GM23338 (cell line): ENCODE measurements at regions not wholly inside any gene's neighbourhood (a gene's known extent, or its start where the extent isn't known, plus 50 kb on each side); places are given as distances from the start of the nearest gene placed in this dataset.

Experiments used
- ATAC-seq: fragments of 200-7000 bp; cut with Tn5 transposase; 3 replicates; pipeline ENCODE4 v1.9.1; 2020
- DNase-seq: peaks from one replicate; pipeline ENCODE4 v3.0.0-alpha.2; 2015; ENCODE audit warnings: low spot score
- H2AFZ ChIP-seq: fragments of 200-600 bp; sonication (generic); 2 replicates; pipeline ENCODE4 v1.8.0; 2016; ENCODE audit warnings: antibody characterized with exemption, mild to moderate bottlenecking, moderate library complexity
- H3F3A ChIP-seq: fragments of 200-600 bp; sonication (generic); replicated peaks from 2 replicates; pipeline ENCODE4 v1.8.0; 2017; ENCODE audit warnings: antibody characterized with exemption, mixed run types, low read depth
- H3K27ac ChIP-seq: fragments of 200-600 bp; sonication (generic); 2 replicates; pipeline ENCODE4 v1.6.1; 2016; ENCODE audit warnings: low read depth
- H3K27me3 ChIP-seq: fragments of 200-600 bp; sonication (generic); 2 replicates; pipeline ENCODE4 v1.8.0; 2016; ENCODE audit warnings: mild to moderate bottlenecking, mixed run types, moderate library complexity; ENCODE audit not compliant: insufficient read depth
- H3K36me3 ChIP-seq: fragments of 200-600 bp; sonication (generic); 2 replicates; pipeline ENCODE4 v1.8.0; 2016; ENCODE audit warnings: mild to moderate bottlenecking; ENCODE audit not compliant: insufficient read depth
- H3K4me1 ChIP-seq: fragments of 200-600 bp; sonication (generic); 2 replicates; pipeline ENCODE4 v1.8.0; 2016; ENCODE audit warnings: mild to moderate bottlenecking, moderate library complexity; ENCODE audit not compliant: insufficient read depth
- H3K4me2 ChIP-seq: fragments of 200-600 bp; sonication (generic); 2 replicates; pipeline ENCODE4 v1.7.1; 2017; ENCODE audit warnings: mixed run types
- H3K4me3 ChIP-seq: fragments of 200-600 bp; sonication (generic); 2 replicates; pipeline ENCODE4 v1.6.1; 2016; ENCODE audit warnings: mixed run types
- H3K79me2 ChIP-seq: fragments of 200-600 bp; sonication (generic); replicated peaks from 2 replicates; pipeline ENCODE4 v1.8.0; 2017; ENCODE audit warnings: mild to moderate bottlenecking; ENCODE audit not compliant: insufficient read depth
- H3K9me2 ChIP-seq: fragments of 200-600 bp; sonication (generic); 2 replicates; pipeline ENCODE4 v1.8.0; 2017; ENCODE audit not compliant: insufficient read depth
- H4K20me1 ChIP-seq: fragments of 200-600 bp; sonication (generic); replicated peaks from 2 replicates; pipeline ENCODE4 v1.8.0; 2017; ENCODE audit warnings: mild to moderate bottlenecking; ENCODE audit not compliant: insufficient read depth
- H3K27ac Mint-ChIP-seq: 2 replicates; pipeline ENCODE4 v1.8.0; 2020; ENCODE audit warnings: inconsistent platforms, mild to moderate bottlenecking, moderate library complexity, mixed read lengths
- H3K27me3 Mint-ChIP-seq: 3 replicates; pipeline ENCODE4 v1.8.0; 2022; ENCODE audit warnings: low read depth, mild to moderate bottlenecking, moderate library complexity, mixed read lengths, inconsistent platforms; ENCODE audit not compliant: insufficient read depth, poor library complexity
- H3K36me3 Mint-ChIP-seq: 3 replicates; pipeline ENCODE4 v1.8.0; 2021; ENCODE audit warnings: low read depth, mild to moderate bottlenecking, inconsistent platforms, moderate library complexity, mixed read lengths
- H3K4me1 Mint-ChIP-seq: 3 replicates; pipeline ENCODE4 v1.8.0; 2020; ENCODE audit warnings: mild to moderate bottlenecking, inconsistent platforms, mixed read lengths
- H3K4me3 Mint-ChIP-seq: 3 replicates; pipeline ENCODE4 v1.8.0; 2021; ENCODE audit warnings: moderate library complexity, mild to moderate bottlenecking, inconsistent platforms, mixed read lengths
- H3K9me3 Mint-ChIP-seq: 3 replicates; pipeline ENCODE4 v1.8.0; 2020; ENCODE audit warnings: moderate library complexity, mild to moderate bottlenecking, inconsistent platforms, mixed read lengths
- CREB1 ChIP-seq: fragments of 250-450 bp; sonication (Bioruptor Pico); IDR thresholded peaks from 2 replicates; pipeline ENCODE4 v1.5.0; 2020; ENCODE audit warnings: low read depth, mild to moderate bottlenecking, moderate library complexity
- ETS1 ChIP-seq: IDR thresholded peaks from 2 replicates; pipeline ENCODE4 v1.6.1; 2016; ENCODE audit warnings: antibody characterized with exemption
- EZH2 ChIP-seq: fragments of 200-600 bp; sonication (generic); IDR thresholded peaks from one replicate; pipeline ENCODE4 v1.8.0; 2017; ENCODE audit warnings: antibody characterized with exemption, mild to moderate bottlenecking, low read depth; ENCODE audit not compliant: unreplicated experiment
- EZH2phosphoT487 ChIP-seq: fragments of 200-600 bp; sonication (generic); IDR thresholded peaks from one replicate; pipeline ENCODE4 v1.8.1; 2018; ENCODE audit warnings: antibody characterized with exemption; ENCODE audit not compliant: unreplicated experiment
- JUNB ChIP-seq: IDR thresholded peaks from one replicate; pipeline ENCODE4 v1.6.1; 2016; ENCODE audit warnings: antibody characterized with exemption; ENCODE audit not compliant: unreplicated experiment
- POLR2AphosphoS5 ChIP-seq: IDR thresholded peaks from 2 replicates; pipeline ENCODE4 v1.6.1; 2016; ENCODE audit warnings: antibody characterized with exemption, low read depth
- STAT1 ChIP-seq: IDR thresholded peaks from one replicate; pipeline ENCODE4 v1.6.1; 2016; ENCODE audit warnings: antibody characterized with exemption; ENCODE audit not compliant: unreplicated experiment
- ZNF114 ChIP-seq: fragments of 250-450 bp; sonication (Bioruptor Pico); IDR thresholded peaks from 2 replicates; pipeline ENCODE4 v1.5.0; 2020; ENCODE audit warnings: mild to moderate bottlenecking, moderate library complexity
- ZNF331 ChIP-seq: fragments of 250-450 bp; sonication (Bioruptor Pico); IDR thresholded peaks from 2 replicates; pipeline ENCODE4 v1.5.0; 2020; ENCODE audit warnings: low read depth, mild to moderate bottlenecking, moderate library complexity
- TF ChIP-seq, protein P1 (sequence below): fragments of 250-450 bp; sonication (Bioruptor Pico); IDR thresholded peaks from 2 replicates; pipeline ENCODE4 v1.5.0; 2020; ENCODE audit warnings: mild to moderate bottlenecking, moderate library complexity

DNA sequence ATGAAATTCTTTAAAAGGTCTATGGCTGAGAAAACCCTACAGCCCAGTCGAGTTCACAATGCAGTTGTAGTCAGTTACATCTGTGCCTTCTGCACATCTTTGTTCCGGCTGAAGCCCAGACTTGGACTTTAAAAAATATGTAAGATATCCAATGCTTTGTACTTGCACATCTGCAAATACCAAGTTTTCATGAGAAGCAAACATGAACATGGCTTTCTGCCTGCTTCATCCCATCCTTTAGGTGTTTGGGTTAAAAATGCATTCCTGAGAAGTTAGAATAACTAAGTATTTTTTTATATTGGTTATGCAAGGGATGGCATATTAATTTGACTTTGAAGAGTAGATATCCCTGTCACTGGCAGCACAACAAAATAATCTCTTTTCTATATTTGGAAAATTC is 528.4 kb downstream of the METTL15 start (continued):
- TF ChIP-seq, protein P1, sequence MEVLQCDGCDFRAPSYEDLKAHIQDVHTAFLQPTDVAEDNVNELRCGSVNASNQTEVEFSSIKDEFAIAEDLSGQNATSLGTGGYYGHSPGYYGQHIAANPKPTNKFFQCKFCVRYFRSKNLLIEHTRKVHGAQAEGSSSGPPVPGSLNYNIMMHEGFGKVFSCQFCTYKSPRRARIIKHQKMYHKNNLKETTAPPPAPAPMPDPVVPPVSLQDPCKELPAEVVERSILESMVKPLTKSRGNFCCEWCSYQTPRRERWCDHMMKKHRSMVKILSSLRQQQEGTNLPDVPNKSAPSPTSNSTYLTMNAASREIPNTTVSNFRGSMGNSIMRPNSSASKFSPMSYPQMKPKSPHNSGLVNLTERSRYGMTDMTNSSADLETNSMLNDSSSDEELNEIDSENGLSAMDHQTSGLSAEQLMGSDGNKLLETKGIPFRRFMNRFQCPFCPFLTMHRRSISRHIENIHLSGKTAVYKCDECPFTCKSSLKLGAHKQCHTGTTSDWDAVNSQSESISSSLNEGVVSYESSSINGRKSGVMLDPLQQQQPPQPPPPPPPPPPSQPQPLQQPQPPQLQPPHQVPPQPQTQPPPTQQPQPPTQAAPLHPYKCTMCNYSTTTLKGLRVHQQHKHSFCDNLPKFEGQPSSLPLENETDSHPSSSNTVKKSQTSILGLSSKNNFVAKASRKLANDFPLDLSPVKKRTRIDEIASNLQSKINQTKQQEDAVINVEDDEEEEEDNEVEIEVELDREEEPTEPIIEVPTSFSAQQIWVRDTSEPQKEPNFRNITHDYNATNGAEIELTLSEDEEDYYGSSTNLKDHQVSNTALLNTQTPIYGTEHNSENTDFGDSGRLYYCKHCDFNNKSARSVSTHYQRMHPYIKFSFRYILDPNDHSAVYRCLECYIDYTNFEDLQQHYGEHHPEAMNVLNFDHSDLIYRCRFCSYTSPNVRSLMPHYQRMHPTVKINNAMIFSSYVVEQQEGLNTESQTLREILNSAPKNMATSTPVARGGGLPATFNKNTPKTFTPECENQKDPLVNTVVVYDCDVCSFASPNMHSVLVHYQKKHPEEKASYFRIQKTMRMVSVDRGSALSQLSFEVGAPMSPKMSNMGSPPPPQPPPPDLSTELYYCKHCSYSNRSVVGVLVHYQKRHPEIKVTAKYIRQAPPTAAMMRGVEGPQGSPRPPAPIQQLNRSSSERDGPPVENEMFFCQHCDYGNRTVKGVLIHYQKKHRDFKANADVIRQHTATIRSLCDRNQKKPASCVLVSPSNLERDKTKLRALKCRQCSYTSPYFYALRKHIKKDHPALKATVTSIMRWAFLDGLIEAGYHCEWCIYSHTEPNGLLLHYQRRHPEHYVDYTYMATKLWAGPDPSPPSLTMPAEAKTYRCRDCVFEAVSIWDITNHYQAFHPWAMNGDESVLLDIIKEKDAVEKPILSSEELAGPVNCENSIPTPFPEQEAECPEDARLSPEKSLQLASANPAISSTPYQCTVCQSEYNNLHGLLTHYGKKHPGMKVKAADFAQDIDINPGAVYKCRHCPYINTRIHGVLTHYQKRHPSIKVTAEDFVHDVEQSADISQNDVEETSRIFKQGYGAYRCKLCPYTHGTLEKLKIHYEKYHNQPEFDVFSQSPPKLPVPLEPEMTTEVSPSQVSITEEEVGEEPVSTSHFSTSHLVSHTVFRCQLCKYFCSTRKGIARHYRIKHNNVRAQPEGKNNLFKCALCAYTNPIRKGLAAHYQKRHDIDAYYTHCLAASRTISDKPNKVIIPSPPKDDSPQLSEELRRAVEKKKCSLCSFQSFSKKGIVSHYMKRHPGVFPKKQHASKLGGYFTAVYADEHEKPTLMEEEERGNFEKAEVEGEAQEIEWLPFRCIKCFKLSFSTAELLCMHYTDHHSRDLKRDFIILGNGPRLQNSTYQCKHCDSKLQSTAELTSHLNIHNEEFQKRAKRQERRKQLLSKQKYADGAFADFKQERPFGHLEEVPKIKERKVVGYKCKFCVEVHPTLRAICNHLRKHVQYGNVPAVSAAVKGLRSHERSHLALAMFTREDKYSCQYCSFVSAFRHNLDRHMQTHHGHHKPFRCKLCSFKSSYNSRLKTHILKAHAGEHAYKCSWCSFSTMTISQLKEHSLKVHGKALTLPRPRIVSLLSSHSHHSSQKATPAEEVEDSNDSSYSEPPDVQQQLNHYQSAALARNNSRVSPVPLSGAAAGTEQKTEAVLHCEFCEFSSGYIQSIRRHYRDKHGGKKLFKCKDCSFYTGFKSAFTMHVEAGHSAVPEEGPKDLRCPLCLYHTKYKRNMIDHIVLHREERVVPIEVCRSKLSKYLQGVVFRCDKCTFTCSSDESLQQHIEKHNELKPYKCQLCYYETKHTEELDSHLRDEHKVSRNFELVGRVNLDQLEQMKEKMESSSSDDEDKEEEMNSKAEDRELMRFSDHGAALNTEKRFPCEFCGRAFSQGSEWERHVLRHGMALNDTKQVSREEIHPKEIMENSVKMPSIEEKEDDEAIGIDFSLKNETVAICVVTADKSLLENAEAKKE = no peak
- TF ChIP-seq ETS1 = no peak
- no peak for TF ChIP-seq POLR2AphosphoS5
- TF ChIP-seq CREB1 (CRISPR knock-in tag) = no peak
- no peak for TF ChIP-seq STAT1
- no peak for TF ChIP-seq ZNF331 (CRISPR knock-in tag)

GRCh38 chr11:28636033-28636432 is 527.8 kb downstream of the METTL15 start:
- Histone ChIP-seq H3K27me3 (no peaks in the 10 kb centered on the region), H3K9me2 (no peaks in the 10 kb centered on the region), H3K79me2 (no peaks in the 10 kb centered on the region), H3K36me3 (no peaks in the 10 kb centered on the region), H3K4me1 (no peaks in the 10 kb centered on the region), H3F3A (no peaks in the 10 kb centered on the region), H3K4me3 (no peak overlapping the region), H3K4me2 (no peak overlapping the region), H3K27ac (no peak overlapping the region), H4K20me1 (no peaks in the 10 kb centered on the region), H2AFZ (no peak overlapping the region)
- no peaks in the 10 kb centered on the region for H3K4me1 Mint-ChIP-seq
- DNase-seq = no peak
- H3K9me3 Mint-ChIP-seq = peaks cover 3% of the 10 kb centered on the region; the same call in 1 of the 3 replicates
- H3K27ac Mint-ChIP-seq = no peak overlapping the region
- no peak overlapping the region for H3K4me3 Mint-ChIP-seq
- no peaks in the 10 kb centered on the region for H3K36me3 Mint-ChIP-seq
- peaks cover 1% of the 10 kb centered on the region for H3K27me3 Mint-ChIP-seq
- no peak for ATAC-seq
- TF ChIP-seq CREB1 (CRISPR knock-in tag) = no peak
- TF ChIP-seq ZNF114 (CRISPR knock-in tag) = no peak
- no peak for TF ChIP-seq JUNB
- no peak for TF ChIP-seq EZH2phosphoT487
- TF ChIP-seq EZH2 = no peak
- TF ChIP-seq, protein P1 = no peak
